HL-60 (cell line): ENCODE measurements at regions not wholly inside any gene's neighbourhood (a gene's known extent, or its start where the extent isn't known, plus 50 kb on each side); places are given as distances from the start of the nearest gene placed in this dataset.

Source experiments
- POLR2AphosphoS5 ChIP-seq: IDR thresholded peaks from 2 replicates; pipeline ENCODE4 v1.6.1; 2012; ENCODE audit warnings: low read depth
- REST ChIP-seq: IDR thresholded peaks from 2 replicates; pipeline ENCODE4 v1.6.1; 2012; ENCODE audit warnings: low read depth; ENCODE audit not compliant: insufficient replicate concordance
- SPI1 ChIP-seq: IDR thresholded peaks from 2 replicates; pipeline ENCODE4 v1.6.1; 2012; ENCODE audit warnings: low read depth, mild to moderate bottlenecking, borderline replicate concordance
- TF ChIP-seq, protein P1 (sequence below): IDR thresholded peaks from one replicate; pipeline ENCODE4 v1.5.1; 2011; ENCODE audit warnings: low read length, control low read depth, inconsistent platforms; ENCODE audit not compliant: insufficient read depth

- TF ChIP-seq POLR2AphosphoS5 (no peak), REST (no peak), SPI1 (no peak)
- TF ChIP-seq, protein P1, sequence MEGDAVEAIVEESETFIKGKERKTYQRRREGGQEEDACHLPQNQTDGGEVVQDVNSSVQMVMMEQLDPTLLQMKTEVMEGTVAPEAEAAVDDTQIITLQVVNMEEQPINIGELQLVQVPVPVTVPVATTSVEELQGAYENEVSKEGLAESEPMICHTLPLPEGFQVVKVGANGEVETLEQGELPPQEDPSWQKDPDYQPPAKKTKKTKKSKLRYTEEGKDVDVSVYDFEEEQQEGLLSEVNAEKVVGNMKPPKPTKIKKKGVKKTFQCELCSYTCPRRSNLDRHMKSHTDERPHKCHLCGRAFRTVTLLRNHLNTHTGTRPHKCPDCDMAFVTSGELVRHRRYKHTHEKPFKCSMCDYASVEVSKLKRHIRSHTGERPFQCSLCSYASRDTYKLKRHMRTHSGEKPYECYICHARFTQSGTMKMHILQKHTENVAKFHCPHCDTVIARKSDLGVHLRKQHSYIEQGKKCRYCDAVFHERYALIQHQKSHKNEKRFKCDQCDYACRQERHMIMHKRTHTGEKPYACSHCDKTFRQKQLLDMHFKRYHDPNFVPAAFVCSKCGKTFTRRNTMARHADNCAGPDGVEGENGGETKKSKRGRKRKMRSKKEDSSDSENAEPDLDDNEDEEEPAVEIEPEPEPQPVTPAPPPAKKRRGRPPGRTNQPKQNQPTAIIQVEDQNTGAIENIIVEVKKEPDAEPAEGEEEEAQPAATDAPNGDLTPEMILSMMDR: no peak
Measured at GRCh38 chr3:135460273-135460672, 505.3 kb upstream of the PPP2R3A start.
